ENCODE measurements at regions not wholly inside any gene's neighbourhood (a gene's known extent, or its start where the extent isn't known, plus 50 kb on each side); places are given as distances from the start of the nearest gene placed in this dataset.

DNA sequence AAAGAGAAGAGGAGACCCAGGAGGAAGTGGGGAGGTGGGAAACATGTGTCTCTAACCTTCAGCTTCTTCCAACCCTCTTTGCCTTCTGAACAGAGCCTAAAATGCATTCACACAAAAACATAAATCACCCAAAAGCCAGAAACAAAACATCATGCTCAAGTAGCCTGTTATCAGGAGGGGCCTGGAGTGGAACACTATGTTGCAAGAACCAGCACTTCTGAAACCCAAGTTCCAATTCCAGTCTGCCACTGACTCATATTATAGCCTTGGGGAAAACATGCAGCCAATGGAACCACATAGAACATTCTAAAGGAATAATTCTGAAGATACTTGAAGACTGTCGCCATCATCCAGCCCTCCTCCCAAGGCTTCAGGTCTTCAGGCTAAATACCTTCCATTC, 169.8 kb upstream of the PLXNC1 start:
- no peaks in the 10 kb centered on the region for H3K27me3 ChIP-seq (ENCODE audit: low read depth)
- TF ChIP-seq, protein P1, sequence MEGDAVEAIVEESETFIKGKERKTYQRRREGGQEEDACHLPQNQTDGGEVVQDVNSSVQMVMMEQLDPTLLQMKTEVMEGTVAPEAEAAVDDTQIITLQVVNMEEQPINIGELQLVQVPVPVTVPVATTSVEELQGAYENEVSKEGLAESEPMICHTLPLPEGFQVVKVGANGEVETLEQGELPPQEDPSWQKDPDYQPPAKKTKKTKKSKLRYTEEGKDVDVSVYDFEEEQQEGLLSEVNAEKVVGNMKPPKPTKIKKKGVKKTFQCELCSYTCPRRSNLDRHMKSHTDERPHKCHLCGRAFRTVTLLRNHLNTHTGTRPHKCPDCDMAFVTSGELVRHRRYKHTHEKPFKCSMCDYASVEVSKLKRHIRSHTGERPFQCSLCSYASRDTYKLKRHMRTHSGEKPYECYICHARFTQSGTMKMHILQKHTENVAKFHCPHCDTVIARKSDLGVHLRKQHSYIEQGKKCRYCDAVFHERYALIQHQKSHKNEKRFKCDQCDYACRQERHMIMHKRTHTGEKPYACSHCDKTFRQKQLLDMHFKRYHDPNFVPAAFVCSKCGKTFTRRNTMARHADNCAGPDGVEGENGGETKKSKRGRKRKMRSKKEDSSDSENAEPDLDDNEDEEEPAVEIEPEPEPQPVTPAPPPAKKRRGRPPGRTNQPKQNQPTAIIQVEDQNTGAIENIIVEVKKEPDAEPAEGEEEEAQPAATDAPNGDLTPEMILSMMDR (IDR thresholded peaks at IDR 0.05) = no peak
- ATAC-seq (peak; percentile 79 to 87), DNase-seq (no peak)
- no peak overlapping the region for H3K4me3 ChIP-seq
- no peaks in the 10 kb centered on the region for H3K36me3 ChIP-seq
- peaks cover 8% of the 10 kb centered on the region for H3K4me1 ChIP-seq
- no peak overlapping the region for H3K27ac ChIP-seq
- no peaks in the 10 kb centered on the region for H3K9me3 ChIP-seq
- intact Hi-C loops (cut with DNase I) = no loop called here

DNA sequence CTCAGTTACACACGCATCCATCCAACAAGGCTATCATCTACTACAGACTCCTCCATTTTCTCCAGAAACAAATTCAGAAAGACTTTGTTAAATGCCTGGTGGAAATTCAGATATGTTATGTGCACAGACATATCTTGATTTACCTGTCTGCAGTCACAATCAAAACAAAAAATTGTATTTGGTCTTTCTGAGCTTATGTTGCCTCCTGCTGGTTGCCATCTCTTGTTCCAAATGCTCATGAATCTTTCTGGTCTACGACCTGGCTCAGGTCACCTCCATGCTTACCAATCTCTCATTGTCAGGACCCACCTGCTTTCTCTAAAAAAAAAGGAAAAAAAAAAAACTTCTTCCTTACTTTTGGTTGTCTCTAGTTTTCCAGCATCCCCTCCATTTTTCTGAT, 169.2 kb upstream of the PLXNC1 start:
- ATAC-seq (peak in 1 of 2 donors; percentile 50), DNase-seq (no peak)
- H3K27ac ChIP-seq = no peak overlapping the region
- H3K4me3 ChIP-seq = no peak overlapping the region
- no peaks in the 10 kb centered on the region for H3K9me3 ChIP-seq
- intact Hi-C loops (cut with DNase I) = no loop called here
- H3K4me1 ChIP-seq = peaks cover 8% of the 10 kb centered on the region
- TF ChIP-seq, protein P1 (IDR thresholded peaks at IDR 0.05) = peak; percentile 46
- H3K27me3 ChIP-seq (ENCODE audit: low read depth) = no peaks in the 10 kb centered on the region
- H3K36me3 ChIP-seq = no peaks in the 10 kb centered on the region

DNA sequence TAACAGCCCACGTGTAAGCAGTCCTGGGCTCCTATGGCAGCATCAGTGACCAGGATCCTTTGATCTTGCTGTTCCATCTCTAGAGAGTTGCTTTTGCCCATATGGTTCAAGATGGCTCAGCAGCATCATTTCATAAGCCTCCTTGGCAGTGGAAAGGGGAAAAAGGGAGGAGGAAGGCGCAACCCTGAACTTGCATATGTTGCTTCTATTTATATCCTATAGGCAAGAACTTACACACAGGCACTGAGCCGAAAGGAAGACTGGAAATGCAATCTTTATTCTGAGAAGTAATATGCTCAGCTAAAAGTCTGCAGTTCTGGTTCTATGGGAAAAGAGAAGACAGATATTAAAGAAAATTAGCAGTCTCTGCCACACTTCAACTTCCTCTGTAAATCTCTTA, 167.7 kb upstream of the PLXNC1 start:
- no peaks in the 10 kb centered on the region for H3K27me3 ChIP-seq (ENCODE audit: low read depth)
- intact Hi-C loops (cut with DNase I) = no loop called here
- H3K4me1 ChIP-seq = peaks cover 8% of the 10 kb centered on the region
- ATAC-seq = no peak
- DNase-seq = no peak
- H3K36me3 ChIP-seq = no peaks in the 10 kb centered on the region
- H3K27ac ChIP-seq = no peak overlapping the region
- no peaks in the 10 kb centered on the region for H3K9me3 ChIP-seq
- H3K4me3 ChIP-seq = no peak overlapping the region
- TF ChIP-seq, protein P1 (IDR thresholded peaks at IDR 0.05) = no peak

DNA sequence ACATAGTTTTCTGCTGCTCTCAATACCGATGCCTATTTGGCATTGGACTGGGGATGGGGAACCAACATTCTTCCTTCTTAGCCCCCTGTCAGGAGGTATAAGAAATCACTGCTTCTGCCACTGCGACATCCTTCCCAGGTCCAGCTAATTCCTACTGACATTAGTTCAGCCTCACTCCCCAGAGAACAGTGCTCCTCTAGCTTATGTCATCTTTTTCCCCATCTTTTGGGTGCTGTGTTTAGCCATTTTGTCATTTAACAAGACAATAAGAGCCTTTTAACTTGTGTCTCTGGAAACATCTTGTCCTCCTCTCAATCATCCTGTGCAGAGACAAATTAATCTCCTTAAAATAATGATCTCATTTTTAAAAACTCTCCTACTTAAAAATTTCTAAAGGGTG, 167.0 kb upstream of the PLXNC1 start:
- no peak overlapping the region for H3K4me3 ChIP-seq

DNA sequence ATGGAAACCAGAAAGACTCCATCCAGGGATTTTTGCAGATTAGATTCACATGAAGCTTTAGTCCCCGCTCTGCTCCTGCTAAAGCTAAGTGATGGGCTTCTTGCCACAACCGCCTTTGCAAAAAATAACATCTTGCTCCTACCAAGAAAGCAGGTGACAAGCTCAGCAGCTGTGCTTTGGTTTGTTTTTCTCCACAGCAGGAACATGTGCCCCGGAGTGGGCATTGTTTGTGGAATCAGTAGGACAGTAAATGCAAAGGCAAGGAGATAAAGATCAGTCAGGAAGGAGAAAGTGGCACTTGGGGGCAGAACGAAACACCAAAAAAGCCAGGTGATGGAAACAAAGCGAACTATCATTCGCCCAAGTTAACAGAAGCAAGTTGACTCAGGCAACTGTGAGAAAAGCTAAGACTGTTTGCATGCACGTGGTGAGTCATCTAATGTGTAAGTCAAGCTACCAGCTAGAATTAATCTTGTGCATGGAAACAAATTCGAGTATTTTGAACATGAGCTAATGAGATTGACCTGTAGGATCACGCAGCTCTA, 165.5 kb upstream of the PLXNC1 start:
- TF ChIP-seq, protein P1 (IDR thresholded peaks at IDR 0.05) = no peak

More for the DNA sequence above, 167.0 kb upstream of the PLXNC1 start:
- ATAC-seq = no peak
- no peaks in the 10 kb centered on the region for H3K9me3 ChIP-seq
- intact Hi-C loops (cut with DNase I) = no loop called here
- TF ChIP-seq, protein P1 (IDR thresholded peaks at IDR 0.05) = no peak
- peaks cover 8% of the 10 kb centered on the region for H3K4me1 ChIP-seq
- no peak overlapping the region for H3K27ac ChIP-seq
- no peaks in the 10 kb centered on the region for H3K27me3 ChIP-seq (ENCODE audit: low read depth)
- DNase-seq = no peak
- H3K36me3 ChIP-seq = no peaks in the 10 kb centered on the region

More for the DNA sequence above, 165.5 kb upstream of the PLXNC1 start:
- Histone ChIP-seq H3K4me3 (no peak overlapping the region), H3K27ac (no peak overlapping the region), H3K27me3 (ENCODE audit: low read depth) (no peaks in the 10 kb centered on the region), H3K36me3 (no peaks in the 10 kb centered on the region), H3K9me3 (no peaks in the 10 kb centered on the region), H3K4me1 (peaks cover 8% of the 10 kb centered on the region)
- ATAC-seq (no peak), DNase-seq (no peak)
- intact Hi-C loops (cut with DNase I) = no loop called here
